CD4-positive, alpha-beta T cell treated with Interleukin-6 for 4 hours (primary cell): ENCODE measurements at regions not wholly inside any gene's neighbourhood (a gene's known extent, or its start where the extent isn't known, plus 50 kb on each side); places are given as distances from the start of the nearest gene placed in this dataset.
"Not testable (repeated sequence)": the region's sequence is repeated elsewhere in the genome, so short reads cannot be mapped to it uniquely, and the experiment has no call there.

Experiments
- DNase-seq: peaks from one replicate; pipeline ENCODE4 v3.0.0-alpha.2; 2020; ENCODE audit warnings: mixed read lengths

DNA sequence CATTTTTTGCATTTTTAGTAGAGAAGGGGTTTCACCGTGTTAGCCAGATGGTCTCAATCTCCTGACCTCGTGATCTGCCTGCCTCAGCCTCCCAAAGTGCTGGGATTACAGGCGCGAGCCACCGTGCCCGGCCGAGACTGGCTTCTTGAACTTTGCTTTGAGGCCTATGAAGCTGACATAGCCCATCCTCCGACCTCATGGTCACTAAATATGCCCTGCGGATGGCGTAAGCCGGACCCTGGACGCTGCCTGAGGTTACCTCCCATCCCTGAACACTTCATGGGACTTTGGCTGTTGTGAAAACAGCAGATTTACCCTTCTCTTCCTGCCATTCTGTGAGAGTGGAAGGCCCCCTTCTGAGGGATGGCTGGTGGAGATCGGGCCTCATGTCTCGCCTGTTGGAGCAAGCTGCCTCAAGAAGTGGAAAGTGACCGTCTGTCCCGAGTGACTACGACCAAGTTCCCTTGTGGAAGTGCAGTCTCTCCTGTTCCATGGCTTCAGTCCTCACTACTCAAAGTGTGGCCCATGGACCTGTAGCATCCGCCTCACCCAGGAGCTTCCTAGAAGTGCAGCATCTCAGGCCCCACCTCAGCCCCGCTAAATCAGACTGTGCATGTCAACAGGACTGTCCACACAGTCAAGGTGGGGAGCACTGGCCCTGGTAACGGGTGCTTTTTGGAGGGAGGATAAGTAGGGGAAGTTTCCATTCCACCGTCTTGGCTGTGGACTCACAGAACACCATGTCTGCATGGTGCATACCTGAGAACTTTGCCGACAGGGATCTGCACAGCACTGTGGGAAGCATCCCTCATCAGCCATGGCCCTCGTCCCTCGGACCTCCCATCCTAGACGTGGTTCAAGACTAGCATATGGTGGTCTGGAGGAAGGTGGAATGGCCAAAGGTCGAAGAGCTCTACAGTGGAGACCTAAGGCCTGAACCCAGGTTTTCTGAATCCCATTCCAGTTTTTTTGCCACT, 210.5 kb upstream of the SHH start:
- DNase-seq: no peak

- no peak for DNase-seq
Observed at GRCh38 chr7:156021471-156021870, 209.2 kb upstream of the SHH start.

DNA sequence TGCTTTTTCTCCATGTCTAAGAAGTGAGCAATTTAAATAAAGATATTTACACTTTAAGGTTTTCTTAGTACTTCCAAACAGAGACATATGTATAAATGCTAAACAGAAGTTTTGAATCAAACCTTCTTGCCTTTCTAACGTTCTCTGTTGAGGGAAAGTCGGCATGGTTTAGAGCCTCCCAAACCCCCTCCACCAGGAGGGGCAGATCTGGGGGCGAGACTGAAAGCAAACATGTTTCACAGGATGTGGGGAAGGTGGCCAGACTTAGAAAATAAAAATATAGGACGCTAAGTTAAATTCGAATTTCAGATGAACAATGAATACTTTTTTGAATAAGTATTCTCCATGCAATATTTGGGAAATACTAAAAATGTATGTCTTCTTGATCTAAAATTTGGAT, 208.3 kb upstream of the SHH start:
- no peak for DNase-seq

- no peak for DNase-seq
Observed at GRCh38 chr7:156019776-156020565, 207.7 kb upstream of the SHH start.

- no peak for DNase-seq
Observed at GRCh38 chr7:156019308-156019707, 207.0 kb upstream of the SHH start.

- no peak for DNase-seq
Observed at GRCh38 chr7:156017916-156018700, 205.8 kb upstream of the SHH start.

GRCh38 chr7:156017431-156017830, 205.2 kb upstream of the SHH start:
- DNase-seq: no peak

- no peak for DNase-seq
Observed at GRCh38 chr7:156015237-156016020, 203.2 kb upstream of the SHH start.

- no peak for DNase-seq
Observed at GRCh38 chr7:156014808-156015207, 202.5 kb upstream of the SHH start.

GRCh38 chr7:156014201-156014600, 201.9 kb upstream of the SHH start:
- DNase-seq: no peak

- DNase-seq: no peak
Observed at GRCh38 chr7:156012412-156012811, 200.1 kb upstream of the SHH start.

DNA sequence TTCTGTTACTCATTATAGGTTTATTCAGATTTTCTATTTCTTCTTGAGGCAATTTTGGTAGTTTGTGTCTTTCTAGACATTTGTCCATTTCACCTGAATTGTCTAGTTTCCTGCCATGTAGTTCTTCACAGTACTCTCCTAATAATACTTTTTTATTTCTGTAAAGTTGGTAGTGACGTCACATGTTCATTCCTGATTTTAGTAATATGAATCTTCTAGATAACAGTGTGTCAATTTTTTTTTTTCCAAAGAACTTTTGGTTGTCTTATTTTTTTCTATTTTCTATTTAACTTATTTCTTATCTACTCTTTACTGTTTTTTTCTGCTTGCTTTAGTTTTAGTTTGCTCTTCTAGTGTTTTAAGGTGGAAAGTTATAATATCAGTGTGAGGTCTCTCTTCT, 197.3 kb upstream of the SHH start:
- no peak for DNase-seq

DNA sequence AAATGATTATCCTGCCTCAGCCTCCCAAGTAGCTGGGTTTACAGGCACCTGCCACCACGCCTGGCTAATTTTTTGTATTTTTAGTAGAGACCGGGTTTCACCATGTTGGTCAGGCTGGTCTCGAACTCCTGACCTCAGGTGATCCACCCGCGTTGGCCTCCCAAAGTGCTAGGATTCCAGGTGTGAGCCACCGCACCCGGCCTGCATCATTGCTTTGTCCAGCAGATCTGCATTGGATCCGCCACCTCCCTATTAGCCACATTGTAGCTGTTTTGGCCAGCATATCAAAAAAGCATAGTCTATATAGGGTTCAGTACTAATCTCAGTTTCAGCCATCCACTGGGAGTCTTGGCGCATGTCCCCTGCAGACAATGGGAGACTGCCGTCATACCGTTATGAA, 194.6 kb upstream of the SHH start:
- not testable (repeated sequence) for DNase-seq

GRCh38 chr7:156006024-156006423, 193.8 kb upstream of the SHH start:
- DNase-seq: no peak

DNA sequence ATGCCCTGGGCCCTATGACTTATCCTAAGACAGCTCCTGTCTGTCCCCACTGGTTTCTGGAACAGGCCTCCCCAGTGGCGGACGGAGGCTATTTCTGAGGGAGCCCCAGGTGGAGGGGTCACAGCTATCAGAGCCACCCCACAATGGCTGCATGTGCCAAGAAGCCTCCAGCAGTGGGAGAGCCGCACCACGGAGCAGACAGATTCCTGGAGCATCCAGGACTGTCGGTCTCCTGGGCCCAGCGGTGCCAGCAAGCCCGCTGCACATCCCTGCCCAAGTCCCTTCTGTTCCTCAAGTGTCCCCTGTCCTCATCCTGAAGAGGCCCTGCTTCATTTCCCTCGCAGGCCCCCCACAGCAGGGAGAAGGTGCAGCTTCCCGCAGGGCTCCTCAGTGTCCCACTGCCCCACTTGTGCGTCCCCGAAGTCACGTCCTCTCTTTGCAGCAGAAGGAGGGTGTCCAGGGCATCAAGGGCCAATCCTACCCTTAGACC, 193.0 kb upstream of the SHH start:
- DNase-seq: no peak

DNA sequence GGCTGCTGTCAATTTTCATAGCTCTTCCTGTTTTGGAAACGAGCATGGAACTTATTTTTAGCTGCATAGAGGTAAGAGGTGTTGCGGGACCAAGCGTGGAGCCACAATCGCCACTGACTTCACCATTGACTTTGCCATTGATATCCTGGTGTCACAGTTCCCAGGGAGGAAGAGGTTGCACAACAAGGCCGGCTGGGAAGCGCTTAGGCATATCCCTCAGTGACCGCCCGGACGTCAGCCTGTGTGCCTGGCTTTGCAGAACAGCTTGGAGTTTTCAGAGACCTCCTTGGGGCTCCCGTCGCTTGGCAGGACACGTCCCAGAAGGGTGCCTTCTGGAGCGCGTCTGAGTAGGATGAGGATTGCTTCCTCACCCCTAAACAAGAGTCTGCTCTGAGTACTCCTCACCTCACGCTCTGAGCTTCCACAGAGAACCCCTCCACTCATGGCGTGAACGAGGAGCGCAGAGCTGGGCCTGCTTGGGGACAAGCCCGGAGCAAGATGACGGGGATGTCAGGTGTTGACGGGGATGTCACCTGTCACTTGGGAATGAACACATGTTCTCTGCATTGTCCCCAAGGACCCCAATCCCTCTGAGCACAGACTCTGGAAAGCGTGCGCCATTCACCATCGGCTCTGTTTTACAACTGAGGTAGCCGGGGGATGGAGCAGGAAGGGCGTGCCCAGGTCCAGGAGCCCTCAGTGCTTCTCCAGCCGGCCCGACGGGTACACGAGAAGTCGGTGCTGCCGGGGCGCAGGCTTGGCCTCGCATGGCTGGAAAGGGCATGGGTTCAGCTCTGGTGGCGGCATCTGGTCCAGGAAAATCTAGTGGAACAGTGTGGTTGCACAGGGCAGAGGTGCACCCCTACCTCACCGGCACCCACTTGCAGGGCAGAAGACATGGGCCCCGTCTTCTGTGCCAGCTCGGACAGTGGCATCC, 192.3 kb upstream of the SHH start:
- DNase-seq: no peak

DNA sequence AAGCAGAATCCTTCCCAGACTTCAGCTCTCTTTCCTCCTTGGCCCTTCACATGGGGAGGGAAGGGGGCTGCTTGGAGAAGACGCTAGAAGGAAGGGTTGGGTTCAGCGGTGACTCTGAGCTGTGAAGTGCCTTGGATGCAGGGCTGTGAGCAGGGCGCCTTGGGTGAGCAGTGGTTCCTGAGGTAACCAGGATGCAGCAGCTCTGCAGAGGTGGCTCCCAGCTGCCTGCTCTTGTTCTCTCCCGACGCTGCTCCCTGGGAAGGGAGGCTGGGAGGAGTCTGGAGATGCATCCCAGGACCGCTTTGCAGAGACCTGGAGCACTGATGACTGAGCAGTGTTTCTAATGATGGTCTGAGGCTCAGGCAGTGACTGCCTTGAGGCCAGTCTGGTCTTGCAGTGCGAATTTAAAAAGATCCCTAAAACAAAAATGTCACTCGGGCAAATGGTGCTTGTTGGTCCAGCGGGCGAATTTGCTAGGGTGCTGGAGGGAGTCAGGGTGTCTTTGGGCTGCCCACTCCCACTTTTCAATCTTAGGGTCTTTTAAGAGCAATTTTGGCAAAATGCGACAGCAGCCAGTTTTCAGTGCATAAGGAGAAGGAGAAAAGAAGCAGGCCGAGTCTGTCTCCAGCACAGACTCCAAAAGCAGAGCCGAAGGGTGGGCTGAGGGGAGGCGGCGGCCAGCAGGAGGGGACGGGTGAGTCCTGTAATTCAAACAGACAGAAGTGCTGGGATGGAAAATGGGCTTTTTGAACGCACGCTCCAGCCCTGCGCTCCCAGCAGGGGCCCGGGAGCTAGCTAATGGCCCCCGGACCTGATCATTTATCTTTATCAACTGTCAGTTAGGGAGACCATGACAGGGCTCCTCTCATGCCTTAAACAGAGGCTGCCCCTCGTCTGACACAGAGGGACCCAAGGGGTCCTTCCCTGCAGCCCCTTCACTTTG, 191.2 kb upstream of the SHH start:
- no peak for DNase-seq

DNA sequence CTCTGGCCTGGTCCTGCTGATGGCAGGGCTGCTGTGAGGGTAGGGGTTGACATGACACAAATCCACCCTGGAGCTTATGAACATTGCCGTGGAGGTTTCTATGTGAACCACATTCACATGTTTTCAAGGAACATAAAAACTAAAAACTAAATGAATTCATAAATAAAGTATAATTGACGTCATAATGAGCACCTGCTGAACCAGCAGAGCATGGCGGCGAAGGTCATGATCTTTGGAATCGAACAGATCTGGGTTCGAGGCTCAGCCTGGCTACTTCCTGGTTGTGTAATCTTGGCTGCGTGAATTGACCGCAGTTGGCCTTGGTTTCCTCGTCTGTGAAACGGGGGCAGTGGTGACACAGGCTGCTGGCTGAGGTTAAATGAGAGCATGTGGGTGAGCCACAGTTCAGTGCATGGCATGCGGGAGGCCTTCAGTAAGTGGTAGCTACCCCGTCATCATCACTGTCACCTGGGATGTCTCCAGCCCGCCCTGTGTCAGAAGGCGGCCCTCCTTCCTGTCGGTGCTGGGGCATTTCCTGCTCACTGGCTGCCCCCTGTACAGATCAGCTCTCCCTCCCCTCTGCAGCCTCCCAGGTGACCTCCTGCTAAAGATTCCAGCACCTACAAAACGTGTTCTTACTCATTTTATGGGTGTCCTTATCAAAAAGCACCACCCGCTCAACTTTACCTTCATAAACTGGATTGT, 190.3 kb upstream of the SHH start:
- no peak for DNase-seq
